HG02678 (cell line): ENCODE measurements at regions not wholly inside any gene's neighbourhood (a gene's known extent, or its start where the extent isn't known, plus 50 kb on each side); places are given as distances from the start of the nearest gene placed in this dataset.
"Not testable (repeated sequence)": the region's sequence is repeated elsewhere in the genome, so short reads cannot be mapped to it uniquely, and the experiment has no call there.

Experiments used
- ATAC-seq: cut with Tn5 transposase; IDR thresholded peaks from one replicate; pipeline ENCODE4 v1.9.1; 2021; ENCODE audit warnings: mild to moderate bottlenecking, moderate library complexity; ENCODE audit not compliant: unreplicated experiment

GRCh38 chr3:98644168-98644567, 50.8 kb upstream of the CPOX start:
- no peak for ATAC-seq

GRCh38 chr3:98645039-98645438, 51.6 kb upstream of the CPOX start:
- ATAC-seq, result no peak

- ATAC-seq, result no peak
Measured at GRCh38 chr3:98646680-98647079, 53.3 kb upstream of the CPOX start.

- ATAC-seq, result no peak
Measured at GRCh38 chr3:98647197-98647596, 53.8 kb upstream of the CPOX start.

- ATAC-seq, result no peak
Measured at GRCh38 chr3:98650971-98651779, 57.8 kb upstream of the CPOX start.

DNA sequence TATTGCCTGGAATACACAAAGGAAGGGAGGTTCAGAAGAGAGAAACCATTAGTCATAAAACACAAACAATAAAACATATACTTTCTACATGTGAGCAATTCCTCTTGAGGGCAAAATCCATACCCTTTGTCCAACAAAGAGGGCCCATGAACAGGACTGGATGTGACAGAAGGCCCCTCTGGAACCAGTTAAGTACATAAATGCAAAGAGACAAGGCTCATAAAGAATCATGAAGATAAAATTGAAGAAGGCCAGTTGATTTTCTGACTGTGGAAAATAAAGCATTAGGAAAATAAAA, 58.3 kb upstream of the CPOX start:
- no peak for ATAC-seq

DNA sequence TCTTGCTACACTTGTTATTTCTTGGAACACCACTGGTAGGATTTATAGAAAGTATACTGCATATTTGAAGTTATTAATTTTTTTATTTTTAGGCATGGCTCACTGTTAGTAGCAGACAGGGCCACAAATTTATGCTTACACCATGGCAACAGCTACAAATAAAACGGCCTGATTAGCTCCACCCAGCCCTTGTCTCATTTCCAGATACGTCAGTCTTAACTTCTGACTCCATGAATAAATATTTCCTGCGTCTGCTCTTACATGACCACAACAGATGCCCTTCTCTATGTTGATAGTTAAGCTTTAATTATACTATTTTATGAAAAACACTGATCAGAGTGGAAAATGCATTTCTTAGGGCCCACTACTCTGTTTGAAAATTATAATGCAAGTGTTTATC, 62.3 kb upstream of the CPOX start:
- ATAC-seq, result no peak

- peak; percentile 98 for ATAC-seq
Measured at GRCh38 chr3:98657457-98657856, 64.0 kb upstream of the CPOX start.

GRCh38 chr3:98662699-98663098, 69.3 kb upstream of the CPOX start:
- ATAC-seq, result no peak

DNA sequence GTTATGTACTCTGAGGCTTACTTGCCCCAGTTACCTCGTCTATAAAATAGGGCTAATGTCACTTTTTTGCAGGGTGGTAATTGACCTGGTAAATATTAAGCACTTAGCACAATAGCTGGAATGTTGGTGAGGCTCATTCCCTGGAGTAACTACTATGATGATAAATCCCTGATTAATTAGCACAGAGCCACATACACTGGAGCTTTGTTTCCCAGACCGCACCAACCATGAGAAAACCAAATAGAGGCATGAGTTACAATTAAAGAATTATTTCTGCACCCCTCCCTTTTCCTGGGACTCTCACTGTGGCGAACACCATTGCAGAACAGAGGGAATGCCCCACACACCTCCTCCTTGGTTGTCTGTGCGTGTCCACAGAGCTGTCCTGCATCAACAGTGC, 76.6 kb upstream of the CPOX start:
- no peak for ATAC-seq

- ATAC-seq, result no peak
Measured at GRCh38 chr3:98679986-98680385, 83.2 kb upstream of the ST3GAL6 start.

DNA sequence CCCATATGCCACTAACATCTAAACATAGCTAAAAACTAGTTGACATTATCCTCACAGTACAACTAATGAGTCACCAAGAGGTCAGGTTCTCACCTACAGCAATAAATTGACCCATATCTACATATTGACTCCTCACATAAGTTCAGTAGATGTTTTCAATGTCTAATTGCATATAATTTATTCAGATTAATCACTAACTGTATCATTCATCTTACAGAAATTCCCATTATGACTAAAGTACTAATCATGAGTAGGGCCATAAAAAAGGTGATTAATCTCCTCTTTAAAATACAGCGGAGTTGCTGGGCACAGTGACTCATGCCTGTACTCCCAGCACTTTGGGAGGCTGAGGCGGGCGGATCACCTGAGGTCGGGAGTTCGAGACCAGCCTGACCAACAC, 82.4 kb upstream of the ST3GAL6 start:
- ATAC-seq, result no peak

DNA sequence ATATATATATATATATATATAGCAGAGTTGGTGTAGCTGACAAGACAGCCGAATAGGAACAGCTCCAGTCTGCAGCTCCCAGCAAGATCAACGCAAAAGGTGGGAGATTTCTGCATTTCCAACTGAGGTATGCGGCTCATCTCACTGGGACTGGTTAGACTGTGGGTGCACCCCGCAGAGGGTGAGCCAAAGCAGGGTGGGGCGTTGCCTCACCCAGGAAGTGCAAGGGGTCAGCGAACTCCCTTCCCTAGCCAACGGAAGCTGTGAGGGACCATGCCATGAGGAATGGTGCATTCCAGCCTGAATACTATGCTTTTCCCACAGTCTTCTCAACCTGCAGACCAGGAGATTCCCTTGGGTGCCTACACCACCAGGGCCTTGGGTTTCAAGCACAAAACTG, 81.7 kb upstream of the ST3GAL6 start:
- no peak for ATAC-seq

DNA sequence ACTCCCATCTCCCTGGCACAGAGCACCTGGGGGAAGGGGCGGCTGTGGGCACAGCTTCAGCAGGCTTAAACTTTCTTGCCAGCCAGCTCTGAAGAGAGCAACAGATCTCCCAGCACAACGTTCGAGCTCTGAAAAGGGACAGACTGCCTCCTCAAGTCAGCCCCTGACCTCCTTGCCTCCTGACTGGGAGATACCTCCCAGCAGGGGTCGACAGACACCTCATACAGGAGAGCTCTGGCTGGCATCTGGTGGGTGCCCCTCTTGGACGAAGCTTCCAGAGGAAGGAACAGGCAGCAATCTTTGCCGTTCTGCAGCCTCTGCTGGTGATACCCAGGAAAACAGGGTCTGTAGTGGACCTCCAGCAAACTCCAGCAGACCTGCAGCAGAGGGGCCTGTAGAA, 80.7 kb upstream of the ST3GAL6 start:
- not testable (repeated sequence) for ATAC-seq

GRCh38 chr3:98688363-98688762, 74.8 kb upstream of the ST3GAL6 start:
- no peak for ATAC-seq

DNA sequence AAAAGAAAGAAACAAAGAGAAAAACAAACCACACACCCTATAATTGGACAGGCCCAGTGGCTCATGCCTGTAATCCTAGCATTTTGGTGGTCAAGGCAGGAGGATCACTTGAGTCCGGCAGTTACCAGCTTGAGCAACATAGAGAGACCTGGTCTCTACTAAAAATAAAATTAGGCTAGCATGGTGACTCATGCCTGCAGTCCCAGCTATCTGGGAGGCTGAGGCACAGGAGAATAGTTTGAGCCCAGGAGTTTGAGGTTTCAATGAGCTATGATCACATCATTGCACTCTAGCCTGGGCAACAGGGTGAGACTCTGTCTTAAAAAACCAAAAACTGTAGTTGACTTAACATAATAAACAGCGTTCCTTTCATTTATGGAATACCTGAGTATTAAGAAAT, 72.3 kb upstream of the ST3GAL6 start:
- ATAC-seq, result no peak

- no peak for ATAC-seq
Measured at GRCh38 chr3:98691897-98692296, 71.2 kb upstream of the ST3GAL6 start.

DNA sequence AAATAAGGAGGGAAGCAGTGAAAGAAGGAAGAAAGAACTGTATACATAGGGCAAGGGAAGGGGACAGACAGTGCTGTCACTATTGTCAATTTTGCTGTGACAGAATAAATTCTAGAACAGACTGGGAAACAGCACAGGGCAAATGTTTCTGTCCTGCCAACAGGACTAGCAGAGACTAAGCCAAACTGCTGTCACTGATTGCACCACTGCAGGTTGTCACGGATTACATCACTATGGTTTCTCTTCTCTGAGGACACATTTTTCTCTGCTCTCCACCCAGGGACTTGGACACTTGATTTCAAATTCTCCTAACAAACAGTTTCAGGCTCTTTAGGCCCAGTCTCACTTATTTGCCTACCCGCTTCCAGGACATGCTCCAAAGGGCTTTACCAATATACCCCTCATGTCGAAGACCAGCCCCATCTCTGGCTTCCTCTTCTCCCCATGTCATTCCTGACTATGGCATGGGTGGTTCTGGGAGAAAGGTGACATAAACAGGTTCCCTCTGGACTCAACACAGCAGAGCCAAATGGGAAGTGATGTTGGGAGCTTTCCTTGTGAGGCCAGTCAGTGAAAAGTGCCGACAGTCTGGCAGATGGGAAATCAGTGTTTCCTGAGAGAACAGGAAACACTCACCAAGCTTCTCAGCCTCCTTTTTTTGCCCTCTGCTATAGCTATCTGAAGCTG, 70.2 kb upstream of the ST3GAL6 start:
- no peak for ATAC-seq

DNA sequence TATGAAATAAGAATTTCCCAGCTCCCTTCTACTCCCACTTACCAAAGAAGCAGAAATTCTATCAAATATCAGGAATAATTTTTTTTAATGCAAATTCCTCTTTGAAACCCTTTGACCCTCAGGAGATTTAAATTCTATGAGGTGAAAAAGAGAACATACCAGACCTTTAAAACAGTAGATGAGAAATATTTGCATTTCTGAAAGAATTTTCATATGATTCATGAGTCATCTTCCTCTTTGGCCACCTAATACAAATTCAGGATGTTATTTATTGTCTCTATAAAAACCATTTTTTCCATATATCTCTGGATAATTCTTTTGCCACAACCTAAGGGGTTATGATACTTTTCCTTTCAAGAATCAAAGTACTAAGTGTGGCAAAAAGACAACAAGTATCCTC, 67.3 kb upstream of the ST3GAL6 start:
- ATAC-seq, result no peak

DNA sequence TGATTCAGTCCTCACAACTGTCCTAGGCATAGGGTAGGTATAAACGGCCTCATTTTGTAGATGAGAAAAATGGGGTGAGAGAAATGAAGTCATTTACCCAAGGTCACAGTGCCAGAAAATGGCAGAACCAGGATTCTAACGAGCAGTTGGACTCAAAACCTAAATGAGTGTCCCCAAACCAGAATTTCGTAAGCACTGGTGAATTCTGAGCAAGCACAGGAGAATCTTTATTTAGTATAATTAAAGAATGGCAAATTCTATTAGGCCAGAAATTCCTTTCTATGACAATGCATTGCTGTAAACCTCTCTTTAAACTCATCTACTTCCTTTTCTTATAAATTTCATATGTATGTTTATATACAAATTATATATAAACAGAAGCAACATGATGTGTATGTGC, 66.8 kb upstream of the ST3GAL6 start:
- ATAC-seq, result not testable (repeated sequence)

DNA sequence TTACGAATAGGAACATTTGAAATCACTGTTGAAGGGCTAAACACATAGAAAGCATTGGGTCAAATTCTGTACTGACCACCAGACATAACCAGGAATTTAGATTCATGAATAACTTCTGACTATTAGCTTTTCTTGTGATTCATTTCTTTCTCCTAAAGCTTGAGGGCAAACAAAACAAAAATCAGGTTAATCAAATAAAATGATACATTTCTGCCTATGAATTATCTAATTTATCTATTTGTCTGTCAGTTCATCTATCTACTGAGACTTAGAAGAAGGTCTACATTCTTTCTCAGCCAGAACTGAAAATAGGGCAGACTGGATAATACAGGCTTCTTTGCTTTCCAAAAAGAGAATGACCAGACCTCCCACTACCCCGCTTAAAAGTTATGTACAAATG, 65.9 kb upstream of the ST3GAL6 start:
- ATAC-seq, result no peak

DNA sequence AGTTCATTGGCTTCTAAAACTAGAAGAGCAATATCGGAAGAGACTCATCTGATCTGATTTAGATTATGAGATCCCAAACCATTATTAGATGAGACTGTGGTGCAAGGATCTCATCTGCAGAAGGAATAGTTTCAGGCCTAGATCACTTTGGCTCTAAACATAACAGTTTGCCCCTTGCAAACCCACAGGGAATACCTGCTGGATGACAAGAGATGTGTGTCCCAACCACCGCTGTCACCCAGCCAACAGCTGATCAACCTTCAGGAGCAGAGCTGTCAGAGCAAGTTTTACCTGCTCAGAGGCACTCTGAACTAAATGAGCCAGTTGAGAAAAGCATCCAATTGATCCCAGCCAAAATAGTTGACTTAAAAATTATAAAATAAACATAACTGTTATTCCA, 64.0 kb upstream of the ST3GAL6 start:
- ATAC-seq, result no peak
